ENCODE measurements at regions not wholly inside any gene's neighbourhood (a gene's known extent, or its start where the extent isn't known, plus 50 kb on each side); places are given as distances from the start of the nearest gene placed in this dataset.

DNA sequence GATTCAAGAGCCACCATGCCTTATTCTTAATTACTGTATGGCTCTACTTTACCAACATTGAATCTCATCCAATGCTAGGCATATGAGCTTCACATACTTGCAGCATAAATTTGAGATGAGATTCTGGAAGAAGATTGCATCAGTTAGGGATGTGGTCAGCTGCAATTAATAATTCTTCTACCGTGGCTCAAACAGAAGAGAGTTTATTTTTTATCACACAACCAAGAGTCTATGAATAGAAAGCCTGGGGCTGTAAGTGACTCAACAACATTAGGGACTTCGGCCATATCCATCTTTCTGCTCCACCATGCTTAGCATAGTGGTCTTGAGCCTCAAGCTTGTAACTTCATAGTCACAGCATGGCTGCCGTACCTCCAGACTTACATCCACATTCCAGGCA lies 179.4 kb upstream of the IRX6 start:
- WGBS (ENCODE audit: insufficient coverage, low coverage, low lambda C conversion rate, missing lambda C conversion rate), result 73% methylated on average over 3 of the region's 3 CpGs

DNA sequence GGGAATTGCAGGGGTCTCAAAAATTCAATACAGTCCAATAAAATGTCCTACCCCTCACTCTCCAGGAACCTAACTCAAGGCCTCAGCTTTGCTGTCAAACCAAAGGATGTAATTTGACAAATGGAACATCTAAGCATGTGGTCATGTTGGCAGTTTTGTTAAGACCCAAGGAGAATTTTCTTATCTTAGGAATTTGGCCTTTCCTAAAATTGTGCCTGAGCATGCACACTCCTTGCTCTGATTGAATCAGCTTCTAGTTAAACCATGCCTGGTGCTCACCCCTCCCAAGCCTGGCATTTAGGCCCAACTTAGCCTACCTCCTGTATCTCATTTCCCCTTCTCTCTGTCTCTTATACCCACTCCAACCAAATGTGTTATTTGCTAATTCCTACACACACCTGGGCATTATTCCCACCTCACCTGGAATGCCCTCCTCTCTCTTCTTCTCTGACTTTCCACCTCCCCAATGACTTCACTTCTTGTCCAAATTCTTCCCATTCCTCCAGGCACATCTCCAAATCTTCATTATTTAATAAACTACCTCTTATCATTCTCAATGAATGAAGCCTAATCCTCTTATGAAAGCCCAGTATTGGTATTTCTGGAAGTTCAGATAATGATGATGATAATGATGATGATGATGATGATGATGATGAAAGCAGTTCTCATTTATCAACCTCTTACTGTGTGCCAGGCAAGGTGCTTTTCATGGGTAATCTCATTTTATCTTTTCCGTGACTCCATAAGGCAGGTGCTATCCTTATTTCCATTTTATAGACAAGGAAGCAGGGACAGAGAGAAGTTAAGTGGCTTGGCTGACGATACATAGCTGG lies 178.0 kb upstream of the IRX6 start:
- DNase-seq (no peak), ATAC-seq (no peak)
- H3K4me3 ChIP-seq, result no peak overlapping the region
- 84% methylated on average over 2 of the region's 2 CpGs for WGBS (ENCODE audit: insufficient coverage, low coverage, low lambda C conversion rate, missing lambda C conversion rate)
- H3K27me3 ChIP-seq, result no peaks in the 10 kb centered on the region
- no peak overlapping the region for H3K27ac ChIP-seq
- no peaks in the 10 kb centered on the region for H3K4me1 ChIP-seq
- TF ChIP-seq, protein P1, sequence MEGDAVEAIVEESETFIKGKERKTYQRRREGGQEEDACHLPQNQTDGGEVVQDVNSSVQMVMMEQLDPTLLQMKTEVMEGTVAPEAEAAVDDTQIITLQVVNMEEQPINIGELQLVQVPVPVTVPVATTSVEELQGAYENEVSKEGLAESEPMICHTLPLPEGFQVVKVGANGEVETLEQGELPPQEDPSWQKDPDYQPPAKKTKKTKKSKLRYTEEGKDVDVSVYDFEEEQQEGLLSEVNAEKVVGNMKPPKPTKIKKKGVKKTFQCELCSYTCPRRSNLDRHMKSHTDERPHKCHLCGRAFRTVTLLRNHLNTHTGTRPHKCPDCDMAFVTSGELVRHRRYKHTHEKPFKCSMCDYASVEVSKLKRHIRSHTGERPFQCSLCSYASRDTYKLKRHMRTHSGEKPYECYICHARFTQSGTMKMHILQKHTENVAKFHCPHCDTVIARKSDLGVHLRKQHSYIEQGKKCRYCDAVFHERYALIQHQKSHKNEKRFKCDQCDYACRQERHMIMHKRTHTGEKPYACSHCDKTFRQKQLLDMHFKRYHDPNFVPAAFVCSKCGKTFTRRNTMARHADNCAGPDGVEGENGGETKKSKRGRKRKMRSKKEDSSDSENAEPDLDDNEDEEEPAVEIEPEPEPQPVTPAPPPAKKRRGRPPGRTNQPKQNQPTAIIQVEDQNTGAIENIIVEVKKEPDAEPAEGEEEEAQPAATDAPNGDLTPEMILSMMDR (IDR thresholded peaks at IDR 0.05), result no peak
- TF ChIP-seq POLR2A (IDR thresholded peaks at IDR 0.05), result no peak
- no peaks in the 10 kb centered on the region for H3K36me3 ChIP-seq
- no peaks in the 10 kb centered on the region for H3K9me3 ChIP-seq
- intact Hi-C loops (cut with DNase I), result no loop called here

More for the DNA sequence above, 179.4 kb upstream of the IRX6 start:
- TF ChIP-seq, protein P1 (IDR thresholded peaks at IDR 0.05), result no peak
- Histone ChIP-seq H3K27me3 (no peaks in the 10 kb centered on the region), H3K9me3 (no peaks in the 10 kb centered on the region), H3K36me3 (no peaks in the 10 kb centered on the region), H3K27ac (no peak overlapping the region), H3K4me1 (no peaks in the 10 kb centered on the region), H3K4me3 (no peak overlapping the region)
- intact Hi-C loops (cut with DNase I), result no loop called here
- ATAC-seq, result no peak
- DNase-seq, result no peak

DNA sequence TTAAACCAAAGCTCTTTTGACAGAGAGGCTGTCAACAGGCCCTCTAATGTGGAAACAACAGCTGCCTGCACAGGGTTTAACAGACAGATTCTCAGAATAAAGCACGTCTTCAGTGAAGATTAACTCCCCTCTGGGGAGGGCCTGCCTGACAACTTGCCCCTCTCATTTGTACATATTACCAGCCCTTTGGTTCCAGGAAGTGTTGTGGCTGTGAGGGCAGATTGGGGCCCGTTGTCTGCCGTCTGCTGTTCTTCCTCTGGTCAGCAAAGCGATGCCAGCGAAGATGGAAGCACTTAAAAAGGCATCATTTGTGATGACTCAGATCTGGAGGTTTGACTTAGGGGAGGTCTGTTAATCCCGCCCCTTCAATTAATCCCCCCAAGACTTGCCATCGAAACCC lies 177.0 kb upstream of the IRX6 start:
- DNase-seq (no peak), ATAC-seq (no peak)
- H3K27me3 ChIP-seq, result no peaks in the 10 kb centered on the region
- intact Hi-C loops (cut with DNase I), result no loop called here
- no peak overlapping the region for H3K4me3 ChIP-seq
- H3K36me3 ChIP-seq, result no peaks in the 10 kb centered on the region
- no peak overlapping the region for H3K27ac ChIP-seq
- WGBS (ENCODE audit: insufficient coverage, low coverage, low lambda C conversion rate, missing lambda C conversion rate), result 52% methylated on average over 5 of the region's 7 CpGs
- TF ChIP-seq, protein P1 (IDR thresholded peaks at IDR 0.05), result no peak
- TF ChIP-seq POLR2A (IDR thresholded peaks at IDR 0.05), result no peak
- no peaks in the 10 kb centered on the region for H3K4me1 ChIP-seq
- H3K9me3 ChIP-seq, result no peaks in the 10 kb centered on the region

DNA sequence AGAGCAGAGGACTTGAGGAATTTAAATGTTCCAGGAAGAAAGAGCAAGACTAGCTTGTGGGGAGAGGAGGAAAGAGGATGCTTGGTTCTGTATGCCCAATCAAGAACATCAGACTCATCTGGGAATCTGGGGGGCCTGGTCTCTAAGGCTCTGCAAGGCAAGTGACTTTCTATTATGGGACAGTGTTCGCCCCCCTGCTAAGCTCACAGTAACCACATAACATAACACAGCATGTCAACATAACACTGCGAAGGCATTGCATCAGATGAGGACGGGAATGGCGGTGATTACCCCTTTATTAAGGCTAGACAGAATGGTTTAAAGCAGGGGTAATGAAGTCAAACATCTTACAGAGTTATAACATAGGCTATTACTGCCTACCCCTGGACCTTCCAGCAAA lies 176.6 kb upstream of the IRX6 start:
- DNase-seq (no peak), ATAC-seq (no peak)
- Histone ChIP-seq H3K4me3 (no peak overlapping the region), H3K9me3 (no peaks in the 10 kb centered on the region), H3K36me3 (no peaks in the 10 kb centered on the region), H3K27me3 (no peaks in the 10 kb centered on the region), H3K4me1 (no peaks in the 10 kb centered on the region), H3K27ac (no peak overlapping the region)
- intact Hi-C loops (cut with DNase I), result no loop called here
- WGBS (ENCODE audit: insufficient coverage, low coverage, low lambda C conversion rate, missing lambda C conversion rate), result 85% methylated on average over 3 of the region's 4 CpGs
- TF ChIP-seq, protein P1 (IDR thresholded peaks at IDR 0.05), result no peak
- TF ChIP-seq POLR2A (IDR thresholded peaks at IDR 0.05), result no peak
